Parathyroid adenoma (tissue), 2 donors: ENCODE measurements at regions not wholly inside any gene's neighbourhood (a gene's known extent, or its start where the extent isn't known, plus 50 kb on each side); places are given as distances from the start of the nearest gene placed in this dataset.
"Not testable (repeated sequence)": the region's sequence is repeated elsewhere in the genome, so short reads cannot be mapped to it uniquely, and the experiment has no call there.

Experiments
- H2AFZ ChIP-seq: fragments of 300-600 bp; sonication (generic); one replicate; pipeline ENCODE4 v1.7.0; 2017; ENCODE audit warnings: antibody characterized with exemption, mild to moderate bottlenecking
- H3K27ac ChIP-seq: fragments of 300-600 bp; sonication (generic); one replicate; pipeline ENCODE4 v1.7.0; 2017
- H3K27me3 ChIP-seq: fragments of 300-600 bp; sonication (generic); one replicate; pipeline ENCODE4 v1.7.0; 2017; ENCODE audit warnings: low read length; ENCODE audit not compliant: control insufficient read depth, insufficient read depth
- H3K36me3 ChIP-seq: fragments of 300-600 bp; sonication (generic); one replicate; pipeline ENCODE4 v1.7.0; 2017; ENCODE audit warnings: low read length; ENCODE audit not compliant: control insufficient read depth, insufficient read depth
- H3K4me1 ChIP-seq: fragments of 300-600 bp; sonication (generic); one replicate; pipeline ENCODE4 v1.7.0; 2017; ENCODE audit warnings: control low read depth
- H3K4me2 ChIP-seq: fragments of 300-600 bp; sonication (generic); one replicate; pipeline ENCODE4 v1.7.0; 2017; ENCODE audit warnings: low read length
- H3K4me3 ChIP-seq: fragments of 300-600 bp; sonication (generic); one replicate; pipeline ENCODE4 v1.7.0; 2017; ENCODE audit warnings: low read depth, low read length
- H3K79me2 ChIP-seq: fragments of 300-600 bp; sonication (generic); one replicate; pipeline ENCODE4 v1.7.0; 2017; ENCODE audit warnings: control low read depth
- H3K9ac ChIP-seq: fragments of 300-600 bp; sonication (generic); one replicate; pipeline ENCODE4 v1.7.0; 2017; ENCODE audit warnings: mild to moderate bottlenecking
- H3K9me3 ChIP-seq: fragments of 300-600 bp; sonication (generic); one replicate; pipeline ENCODE4 v1.7.0; 2017; ENCODE audit warnings: low read length; ENCODE audit not compliant: control insufficient read depth
- TF ChIP-seq, protein P1 (sequence below): fragments of 300-600 bp; sonication (generic); IDR thresholded peaks from one replicate; pipeline ENCODE4 v1.7.0; 2017; ENCODE audit warnings: antibody characterized with exemption, mild to moderate bottlenecking
- donor health status: primary hyperparathyroidism.

DNA sequence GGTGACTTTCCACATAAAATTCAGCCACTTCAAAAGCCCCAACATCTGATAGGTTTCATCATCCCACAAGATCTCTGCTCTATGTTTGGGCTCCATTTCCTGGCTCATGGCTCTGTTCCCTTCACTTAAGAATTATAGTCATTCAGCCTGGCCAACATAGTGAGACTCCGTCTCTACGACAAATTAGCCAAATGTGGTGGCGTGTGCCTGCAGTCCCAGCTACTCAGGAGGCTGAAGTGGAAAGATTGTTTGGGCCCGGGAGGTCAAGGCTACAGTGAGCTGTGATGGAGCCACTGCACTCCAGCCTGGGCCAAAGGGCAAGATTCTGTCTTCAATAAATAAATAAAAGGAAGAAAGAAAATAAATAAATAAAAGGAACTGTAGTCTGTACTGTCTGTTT, 57.9 kb upstream of the CTSV start:
- Histone ChIP-seq H3K4me3 (no peak overlapping the region), H3K4me2 (no peak overlapping the region), H3K79me2 (no peaks in the 10 kb centered on the region), H2AFZ (no peak overlapping the region), H3K9me3 (no peaks in the 10 kb centered on the region), H3K27me3 (no peaks in the 10 kb centered on the region), H3K36me3 (no peaks in the 10 kb centered on the region), H3K9ac (no peak overlapping the region), H3K27ac (no peak overlapping the region), H3K4me1 (no peaks in the 10 kb centered on the region)
- TF ChIP-seq, protein P1, sequence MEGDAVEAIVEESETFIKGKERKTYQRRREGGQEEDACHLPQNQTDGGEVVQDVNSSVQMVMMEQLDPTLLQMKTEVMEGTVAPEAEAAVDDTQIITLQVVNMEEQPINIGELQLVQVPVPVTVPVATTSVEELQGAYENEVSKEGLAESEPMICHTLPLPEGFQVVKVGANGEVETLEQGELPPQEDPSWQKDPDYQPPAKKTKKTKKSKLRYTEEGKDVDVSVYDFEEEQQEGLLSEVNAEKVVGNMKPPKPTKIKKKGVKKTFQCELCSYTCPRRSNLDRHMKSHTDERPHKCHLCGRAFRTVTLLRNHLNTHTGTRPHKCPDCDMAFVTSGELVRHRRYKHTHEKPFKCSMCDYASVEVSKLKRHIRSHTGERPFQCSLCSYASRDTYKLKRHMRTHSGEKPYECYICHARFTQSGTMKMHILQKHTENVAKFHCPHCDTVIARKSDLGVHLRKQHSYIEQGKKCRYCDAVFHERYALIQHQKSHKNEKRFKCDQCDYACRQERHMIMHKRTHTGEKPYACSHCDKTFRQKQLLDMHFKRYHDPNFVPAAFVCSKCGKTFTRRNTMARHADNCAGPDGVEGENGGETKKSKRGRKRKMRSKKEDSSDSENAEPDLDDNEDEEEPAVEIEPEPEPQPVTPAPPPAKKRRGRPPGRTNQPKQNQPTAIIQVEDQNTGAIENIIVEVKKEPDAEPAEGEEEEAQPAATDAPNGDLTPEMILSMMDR: no peak

DNA sequence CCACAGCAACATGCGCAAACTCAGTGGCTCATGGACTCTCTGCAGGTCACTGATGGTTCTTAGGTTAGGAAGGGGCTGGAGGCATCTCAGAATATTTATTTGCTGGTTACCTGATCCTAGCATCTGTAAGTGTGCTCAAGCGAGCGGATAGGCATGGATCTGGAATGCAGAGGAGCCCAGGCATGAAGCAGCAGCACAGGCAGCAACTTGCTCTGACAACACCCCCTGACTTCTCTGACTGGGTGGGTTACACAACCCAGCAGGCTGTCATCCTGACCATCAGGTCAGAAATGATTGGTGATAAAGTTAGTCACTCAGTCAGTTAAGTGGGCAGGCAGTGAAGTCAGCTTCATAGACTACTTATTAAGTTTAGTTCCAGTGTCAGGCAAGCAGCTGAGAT, 50.4 kb upstream of the CTSV start:
- H3K9ac ChIP-seq, H2AFZ ChIP-seq, H3K4me1 ChIP-seq, H3K4me3 ChIP-seq, H3K4me2 ChIP-seq, H3K36me3 ChIP-seq, H3K9me3 ChIP-seq, H3K27me3 ChIP-seq, H3K79me2 ChIP-seq, H3K27ac ChIP-seq: not testable (repeated sequence)
